GM12875 (cell line): ENCODE measurements at regions not wholly inside any gene's neighbourhood (a gene's known extent, or its start where the extent isn't known, plus 50 kb on each side); places are given as distances from the start of the nearest gene placed in this dataset.

Source experiments
- H3K4me3 ChIP-seq: one replicate; pipeline ENCODE4 v1.5.1; 2011; ENCODE audit warnings: low read depth, low read length, control low read depth
- CTCF ChIP-seq: IDR thresholded peaks from 2 replicates; pipeline ENCODE4 v1.5.1; 2011; ENCODE audit warnings: low read depth, mild to moderate bottlenecking, control low read depth, inconsistent platforms, low read length, moderate library complexity, borderline replicate concordance; ENCODE audit not compliant: insufficient read depth

GRCh38 chr2:75337619-75338018, 138.3 kb upstream of the TACR1 start:
- TF ChIP-seq CTCF = no peak
- no peak overlapping the region for H3K4me3 ChIP-seq

- no peak for TF ChIP-seq CTCF
- no peak overlapping the region for H3K4me3 ChIP-seq
Observed at GRCh38 chr2:75337016-75337415, 137.7 kb upstream of the TACR1 start.

- TF ChIP-seq CTCF = no peak
- no peak overlapping the region for H3K4me3 ChIP-seq
Observed at GRCh38 chr2:75336451-75336850, 137.1 kb upstream of the TACR1 start.

DNA sequence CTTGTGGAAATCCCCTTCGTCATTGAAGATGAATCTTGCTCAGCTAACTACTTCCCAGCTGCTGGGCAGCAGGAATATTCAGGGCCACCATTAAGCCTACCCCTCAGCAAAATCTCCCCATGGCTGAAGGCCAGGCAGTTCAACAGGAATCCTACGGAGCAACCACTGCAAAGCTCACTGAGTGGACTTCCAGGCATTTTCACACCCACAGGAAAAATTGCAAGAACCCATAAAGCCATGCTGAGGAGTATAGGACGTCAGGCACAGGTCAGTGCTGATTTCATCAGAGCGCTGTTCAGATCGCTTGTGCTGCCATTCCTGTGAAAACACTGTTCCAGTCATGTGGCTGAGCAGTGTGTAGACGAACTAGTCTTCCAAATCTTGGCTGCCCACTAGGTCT, 134.8 kb upstream of the TACR1 start:
- TF ChIP-seq CTCF = no peak
- H3K4me3 ChIP-seq = no peak overlapping the region

DNA sequence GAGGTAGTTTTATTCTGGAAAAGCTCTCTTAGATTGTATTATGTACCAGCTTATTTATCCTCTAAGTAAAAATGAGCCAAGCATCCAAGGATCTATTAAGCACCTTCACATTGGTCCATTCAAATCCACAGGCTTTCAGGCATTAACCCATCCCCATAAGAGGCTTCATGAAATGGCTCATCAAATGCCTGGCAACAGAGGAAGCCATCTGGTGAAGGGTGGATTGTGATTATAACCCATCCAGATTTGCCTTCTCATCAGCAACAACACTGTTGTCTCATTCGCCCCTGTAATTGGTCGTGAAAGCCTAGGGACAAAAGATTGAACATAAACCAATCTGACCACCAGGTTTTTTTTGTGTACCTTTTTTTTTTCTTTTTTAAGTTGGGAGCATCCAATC, 134.3 kb upstream of the TACR1 start:
- H3K4me3 ChIP-seq = no peak overlapping the region
- no peak for TF ChIP-seq CTCF

GRCh38 chr2:75328156-75328555, 128.8 kb upstream of the TACR1 start:
- H3K4me3 ChIP-seq = no peak overlapping the region
- TF ChIP-seq CTCF = no peak

GRCh38 chr2:75327334-75327733, 128.0 kb upstream of the TACR1 start:
- TF ChIP-seq CTCF = no peak
- no peak overlapping the region for H3K4me3 ChIP-seq
